Caco-2 (cell line): ENCODE measurements at regions not wholly inside any gene's neighbourhood (a gene's known extent, or its start where the extent isn't known, plus 50 kb on each side); places are given as distances from the start of the nearest gene placed in this dataset.
A peak's percentile ranks its signal among the peaks of the same experiment; 100 is the strongest.

Experiments
- BruUV-seq: library from RNA; stranded (reverse); fragments of 400-500 nt; replicated peaks from 2 replicates; lab custom pipeline; 2021; lab: Mats Ljungman, UMichigan
- CTCF ChIA-PET: fragments of 300-600 bp; sonication (Branson Sonifier 250); formaldehyde crosslinking; loops from one replicate; lab custom pipeline; 2022; ENCODE audit warnings: antibody characterized with exemption; lab: Charles Lee
- POLR2A ChIA-PET: fragments of 300-600 bp; sonication (Branson Sonifier 250); formaldehyde crosslinking; loops from one replicate; lab custom pipeline; 2022; ENCODE audit warnings: antibody characterized with exemption; lab: Charles Lee
- DNase-seq, 2 experiments: peaks; one replicate each; pipeline versions ENCODE4 v3.0.0 to v3.0.0-alpha.2; 2020 to 2022
- H3K27me3 ChIP-seq: replicated peaks from 2 replicates; pipeline ENCODE4 v1.6.0; 2011; ENCODE audit warnings: low read length; ENCODE audit not compliant: control insufficient read depth, insufficient read depth
- H3K36me3 ChIP-seq: 2 replicates; pipeline ENCODE4 v1.5.1; 2011; ENCODE audit warnings: low read length; ENCODE audit not compliant: control insufficient read depth, insufficient read depth
- H3K4me1 ChIP-seq: fragments of 250-450 bp; sonication (Bioruptor Pico); 2 replicates; pipeline ENCODE4 v1.5.1; 2020; ENCODE audit warnings: mild to moderate bottlenecking
- H3K4me3 ChIP-seq: 2 replicates; pipeline ENCODE4 v1.5.1; 2011; ENCODE audit warnings: low read depth, mild to moderate bottlenecking, control low read depth, low read length
- H3K9me3 ChIP-seq: fragments of 250-450 bp; sonication (Bioruptor Pico); 2 replicates; pipeline ENCODE4 v1.5.1; 2020; ENCODE audit warnings: mild to moderate bottlenecking, moderate library complexity
- H3K27ac Mint-ChIP-seq: one replicate; pipeline ENCODE4 v1.8.0; 2022; ENCODE audit warnings: mixed read lengths; ENCODE audit not compliant: unreplicated experiment
- H3K27me3 Mint-ChIP-seq: one replicate; pipeline ENCODE4 v1.8.0; 2022; ENCODE audit warnings: mixed read lengths; ENCODE audit not compliant: insufficient read depth, unreplicated experiment
- H3K36me3 Mint-ChIP-seq: one replicate; pipeline ENCODE4 v1.8.0; 2022; ENCODE audit warnings: mild to moderate bottlenecking, mixed read lengths; ENCODE audit not compliant: insufficient read depth, unreplicated experiment
- H3K4me1 Mint-ChIP-seq: one replicate; pipeline ENCODE4 v1.8.0; 2022; ENCODE audit warnings: low read depth, mixed read lengths; ENCODE audit not compliant: unreplicated experiment
- H3K4me3 Mint-ChIP-seq: one replicate; pipeline ENCODE4 v1.8.0; 2022; ENCODE audit warnings: mild to moderate bottlenecking, moderate library complexity, mixed read lengths; ENCODE audit not compliant: unreplicated experiment
- H3K9me3 Mint-ChIP-seq: one replicate; pipeline ENCODE4 v1.8.0; 2022; ENCODE audit warnings: mixed read lengths; ENCODE audit not compliant: unreplicated experiment
- CTCF ChIP-seq, 2 experiments: fragments of 200-600 bp in 1 of 2; IDR thresholded peaks; 1 replicate in 1 of 2; 2 replicates in 1 of 2; pipeline versions ENCODE4 v1.5.1 to v1.8.0; 2011 to 2022; ENCODE audit warnings: antibody characterized with exemption in 1 of 2, control low read depth in 1 of 2, inconsistent platforms in 1 of 2, low read depth in 1 of 2, low read length in 1 of 2, mild to moderate bottlenecking in 1 of 2, moderate library complexity in 1 of 2; ENCODE audit not compliant: insufficient read depth in 1 of 2, severe bottlenecking in 1 of 2, unreplicated experiment in 1 of 2
- intact Hi-C: fragments of 100-400 bp; cut with micrococcal nuclease; formaldehyde crosslinking; loops from one replicate; pipeline ENCODE4 v1.10.0; 2022; ENCODE audit not compliant: unreplicated experiment

- POLR2A ChIA-PET, result no interaction called here
- intact Hi-C loops, result loop anchor here (5.0 kb wide), 1 partner anchor 129 kb away; no protein-coding TSS in a partner anchor
- H3K4me1 Mint-ChIP-seq, result peaks cover 32% of the 10 kb centered on the region
Observed at GRCh38 chr13:106348075-106348840, 187.2 kb downstream of the EFNB2 start.

GRCh38 chr13:106344342-106344741 is 191.1 kb downstream of the EFNB2 start:
- no peak overlapping the region for H3K4me3 Mint-ChIP-seq
- H3K4me1 ChIP-seq, result peaks cover 21% of the 10 kb centered on the region
- H3K4me3 ChIP-seq, result no peak overlapping the region
- no peak overlapping the region for H3K27ac Mint-ChIP-seq
- no peaks in the 10 kb centered on the region for H3K36me3 ChIP-seq
- H3K9me3 ChIP-seq, result peaks cover 14% of the 10 kb centered on the region
- no peak for DNase-seq
- peaks cover 27% of the 10 kb centered on the region for H3K9me3 Mint-ChIP-seq
- H3K4me1 Mint-ChIP-seq, result peaks cover 14% of the 10 kb centered on the region
- ChIA-PET POLR2A (no interaction called here), CTCF (interaction anchor here (0.6 kb wide), 1 partner anchor 196 kb away, joined by 6 read pairs; no protein-coding TSS in a partner anchor)
- TF ChIP-seq CTCF (IDR thresholded peaks at IDR 0.05; ENCODE audit: insufficient read depth in 1 of 2, low read depth in 1 of 2, low read length in 1 of 2, severe bottlenecking in 1 of 2, unreplicated experiment in 1 of 2), result no peak
- intact Hi-C loops, result no loop called here
- H3K27me3 ChIP-seq, result no peaks in the 10 kb centered on the region
- H3K27me3 Mint-ChIP-seq, result no peaks in the 10 kb centered on the region
- no TSS peak for BruUV-seq
- peaks cover 10% of the 10 kb centered on the region for H3K36me3 Mint-ChIP-seq

More at GRCh38 chr13:106348075-106348840, 187.2 kb downstream of the EFNB2 start:
- Histone ChIP-seq H3K27me3 (no peaks in the 10 kb centered on the region), H3K36me3 (no peaks in the 10 kb centered on the region), H3K4me3 (no peak overlapping the region; the same call in 1 of the 2 replicates), H3K4me1 (peaks cover 25% of the 10 kb centered on the region), H3K9me3 (no peaks in the 10 kb centered on the region)
- Mint-ChIP-seq H3K36me3 (no peaks in the 10 kb centered on the region), H3K9me3 (no peaks in the 10 kb centered on the region), H3K4me3 (peak overlapping the region; percentile 82), H3K27me3 (no peaks in the 10 kb centered on the region), H3K27ac (no peak overlapping the region)
- no TSS peak for BruUV-seq
- DNase-seq, result peak in 1 of 2 experiments; percentile 43
- CTCF ChIA-PET, result no interaction called here
- no peak for TF ChIP-seq CTCF (IDR thresholded peaks at IDR 0.05; ENCODE audit: insufficient read depth in 1 of 2, low read depth in 1 of 2, low read length in 1 of 2, severe bottlenecking in 1 of 2, unreplicated experiment in 1 of 2)

- H3K27me3 Mint-ChIP-seq, result no peaks in the 10 kb centered on the region
- intact Hi-C loops, result no loop called here
Observed at GRCh38 chr13:106343836-106344235, 191.6 kb downstream of the EFNB2 start.

More at GRCh38 chr13:106343836-106344235, 191.6 kb downstream of the EFNB2 start:
- Histone ChIP-seq H3K9me3 (peaks cover 18% of the 10 kb centered on the region), H3K36me3 (no peaks in the 10 kb centered on the region), H3K4me1 (peaks cover 21% of the 10 kb centered on the region), H3K27me3 (no peaks in the 10 kb centered on the region), H3K4me3 (no peak overlapping the region)
- no TSS peak for BruUV-seq
- CTCF ChIA-PET, result interaction anchor here (0.6 kb wide), 2 partner anchors 189 to 197 kb away, joined by 5 to 6 read pairs; no protein-coding TSS in a partner anchor
- Mint-ChIP-seq H3K9me3 (peaks cover 32% of the 10 kb centered on the region), H3K27ac (no peak overlapping the region), H3K4me3 (no peak overlapping the region), H3K36me3 (peaks cover 10% of the 10 kb centered on the region), H3K4me1 (peaks cover 14% of the 10 kb centered on the region)
- TF ChIP-seq CTCF (IDR thresholded peaks at IDR 0.05; ENCODE audit: insufficient read depth in 1 of 2, low read depth in 1 of 2, low read length in 1 of 2, severe bottlenecking in 1 of 2, unreplicated experiment in 1 of 2), result no peak
- peak in 1 of 2 experiments; percentile 7 for DNase-seq
- POLR2A ChIA-PET, result no interaction called here
